ENCODE measurements at regions not wholly inside any gene's neighbourhood (a gene's known extent, or its start where the extent isn't known, plus 50 kb on each side); places are given as distances from the start of the nearest gene placed in this dataset.

- H3K4me2 ChIP-seq (ENCODE audit: insufficient read depth, low read length) = no peak overlapping the region
- no peak overlapping the region for H2AFZ ChIP-seq (ENCODE audit: low read depth, low read length)
- H3K9ac ChIP-seq (ENCODE audit: low read depth, low read length) = no peak overlapping the region
- H3K4me1 ChIP-seq (ENCODE audit: insufficient read depth, low read length) = no peaks in the 10 kb centered on the region
- no peaks in the 10 kb centered on the region for H3K9me3 ChIP-seq (ENCODE audit: insufficient read depth, low read length, severe bottlenecking)
- no peak for TF ChIP-seq EZH2 (IDR thresholded peaks at IDR 0.05; ENCODE audit: borderline replicate concordance, low read depth, low read length, severe bottlenecking)
- DNase-seq = no peak
- peaks cover 2% of the 10 kb centered on the region for H3K27me3 ChIP-seq (ENCODE audit: insufficient read depth, low read length, poor library complexity)
- no peaks in the 10 kb centered on the region for H3K79me2 ChIP-seq (ENCODE audit: insufficient read depth, low read length)
- no peaks in the 10 kb centered on the region for H4K20me1 ChIP-seq (ENCODE audit: insufficient read depth, low read length)
- H3K27ac ChIP-seq (ENCODE audit: low read length) = no peak overlapping the region
- H3K36me3 ChIP-seq (ENCODE audit: insufficient read depth, low read length) = no peaks in the 10 kb centered on the region
- ATAC-seq (ENCODE audit: insufficient read depth, low read depth) = no peak
- H3K4me3 ChIP-seq (ENCODE audit: low read depth in 1 of 2, low read length in 2 of 2) = no peak overlapping the region
These were observed 68.9 kb upstream of the USP29 start for GRCh38 chr19:57050863-57051262.

- no peak for ATAC-seq (ENCODE audit: insufficient read depth, low read depth)
- H3K9me3 ChIP-seq (ENCODE audit: insufficient read depth, low read length, severe bottlenecking) = no peaks in the 10 kb centered on the region
These were observed 67.7 kb upstream of the USP29 start for GRCh38 chr19:57052081-57052480.

GRCh38 chr19:57053401-57053800, 66.4 kb upstream of the USP29 start:
- Histone ChIP-seq H3K4me3 (ENCODE audit: low read depth in 1 of 2, low read length in 2 of 2) (no peak overlapping the region), H3K4me2 (ENCODE audit: insufficient read depth, low read length) (no peak overlapping the region), H3K27me3 (ENCODE audit: insufficient read depth, low read length, poor library complexity) (no peaks in the 10 kb centered on the region), H3K79me2 (ENCODE audit: insufficient read depth, low read length) (no peaks in the 10 kb centered on the region), H3K9me3 (ENCODE audit: insufficient read depth, low read length, severe bottlenecking) (no peaks in the 10 kb centered on the region), H3K27ac (ENCODE audit: low read length) (no peak overlapping the region), H3K9ac (ENCODE audit: low read depth, low read length) (no peak overlapping the region), H3K4me1 (ENCODE audit: insufficient read depth, low read length) (no peaks in the 10 kb centered on the region), H2AFZ (ENCODE audit: low read depth, low read length) (no peak overlapping the region), H4K20me1 (ENCODE audit: insufficient read depth, low read length) (no peaks in the 10 kb centered on the region), H3K36me3 (ENCODE audit: insufficient read depth, low read length) (no peaks in the 10 kb centered on the region)
- DNase-seq (no peak), ATAC-seq (ENCODE audit: insufficient read depth, low read depth) (no peak)
- TF ChIP-seq EZH2 (IDR thresholded peaks at IDR 0.05; ENCODE audit: borderline replicate concordance, low read depth, low read length, severe bottlenecking) = no peak
- no peak for TF ChIP-seq CTCF (IDR thresholded peaks at IDR 0.05; ENCODE audit: borderline replicate concordance, extremely low read depth, low read length, poor library complexity, severe bottlenecking)

More at GRCh38 chr19:57052081-57052480, 67.7 kb upstream of the USP29 start:
- Histone ChIP-seq H3K4me3 (ENCODE audit: low read depth in 1 of 2, low read length in 2 of 2) (no peak overlapping the region), H3K9ac (ENCODE audit: low read depth, low read length) (no peak overlapping the region), H3K4me2 (ENCODE audit: insufficient read depth, low read length) (no peak overlapping the region), H3K79me2 (ENCODE audit: insufficient read depth, low read length) (no peaks in the 10 kb centered on the region), H4K20me1 (ENCODE audit: insufficient read depth, low read length) (no peaks in the 10 kb centered on the region), H3K27ac (ENCODE audit: low read length) (no peak overlapping the region), H3K36me3 (ENCODE audit: insufficient read depth, low read length) (no peaks in the 10 kb centered on the region), H2AFZ (ENCODE audit: low read depth, low read length) (no peak overlapping the region), H3K27me3 (ENCODE audit: insufficient read depth, low read length, poor library complexity) (peaks cover 2% of the 10 kb centered on the region), H3K4me1 (ENCODE audit: insufficient read depth, low read length) (no peaks in the 10 kb centered on the region)
- TF ChIP-seq EZH2 (IDR thresholded peaks at IDR 0.05; ENCODE audit: borderline replicate concordance, low read depth, low read length, severe bottlenecking) (no peak), CTCF (IDR thresholded peaks at IDR 0.05; ENCODE audit: borderline replicate concordance, extremely low read depth, low read length, poor library complexity, severe bottlenecking) (no peak)
- DNase-seq = no peak

- TF ChIP-seq CTCF (IDR thresholded peaks at IDR 0.05; ENCODE audit: borderline replicate concordance, extremely low read depth, low read length, poor library complexity, severe bottlenecking) (no peak), EZH2 (IDR thresholded peaks at IDR 0.05; ENCODE audit: borderline replicate concordance, low read depth, low read length, severe bottlenecking) (no peak)
- H4K20me1 ChIP-seq (ENCODE audit: insufficient read depth, low read length) = no peaks in the 10 kb centered on the region
- no peak overlapping the region for H3K4me3 ChIP-seq (ENCODE audit: low read depth in 1 of 2, low read length in 2 of 2)
- no peaks in the 10 kb centered on the region for H3K79me2 ChIP-seq (ENCODE audit: insufficient read depth, low read length)
- H3K9ac ChIP-seq (ENCODE audit: low read depth, low read length) = no peak overlapping the region
- no peaks in the 10 kb centered on the region for H3K27me3 ChIP-seq (ENCODE audit: insufficient read depth, low read length, poor library complexity)
- no peak overlapping the region for H3K27ac ChIP-seq (ENCODE audit: low read length)
- no peak overlapping the region for H3K4me2 ChIP-seq (ENCODE audit: insufficient read depth, low read length)
- no peak for DNase-seq
- H3K4me1 ChIP-seq (ENCODE audit: insufficient read depth, low read length) = no peaks in the 10 kb centered on the region
- no peaks in the 10 kb centered on the region for H3K36me3 ChIP-seq (ENCODE audit: insufficient read depth, low read length)
- no peak overlapping the region for H2AFZ ChIP-seq (ENCODE audit: low read depth, low read length)
- no peak for ATAC-seq (ENCODE audit: insufficient read depth, low read depth)
- no peaks in the 10 kb centered on the region for H3K9me3 ChIP-seq (ENCODE audit: insufficient read depth, low read length, severe bottlenecking)
These were observed 63.8 kb upstream of the USP29 start for GRCh38 chr19:57055956-57056355.
